ENCODE measurements at regions not wholly inside any gene's neighbourhood (a gene's known extent, or its start where the extent isn't known, plus 50 kb on each side); places are given as distances from the start of the nearest gene placed in this dataset.

DNA sequence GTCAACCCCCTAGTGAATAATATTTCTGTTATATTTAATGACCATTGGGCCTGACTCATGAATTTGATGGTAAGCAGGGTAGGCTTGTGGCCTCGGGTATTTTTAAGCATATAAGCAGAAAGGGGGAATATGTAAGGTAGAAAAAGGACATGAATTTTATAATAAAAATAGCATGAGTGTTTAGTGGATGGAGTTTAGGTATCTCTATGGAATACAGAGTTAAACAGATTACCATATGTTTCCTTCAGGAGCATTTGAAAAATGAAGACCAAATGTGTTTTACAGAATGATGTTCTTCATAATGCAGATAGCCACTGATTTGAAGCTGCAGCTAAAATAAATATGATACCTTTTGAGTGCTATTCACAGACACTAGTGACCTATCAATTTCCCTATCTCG, 191.7 kb upstream of the TSHZ2 start:
- Mint-ChIP-seq H3K4me1 (no peaks in the 10 kb centered on the region), H3K27me3 (no peaks in the 10 kb centered on the region), H3K4me3 (no peak overlapping the region), H3K9me3 (no peaks in the 10 kb centered on the region), H3K27ac (no peak overlapping the region), H3K36me3 (ENCODE audit: low read depth) (no peaks in the 10 kb centered on the region)
- CTCF ChIA-PET = no interaction called here
- POLR2A ChIA-PET = no interaction called here
- DNase-seq = no peak

DNA sequence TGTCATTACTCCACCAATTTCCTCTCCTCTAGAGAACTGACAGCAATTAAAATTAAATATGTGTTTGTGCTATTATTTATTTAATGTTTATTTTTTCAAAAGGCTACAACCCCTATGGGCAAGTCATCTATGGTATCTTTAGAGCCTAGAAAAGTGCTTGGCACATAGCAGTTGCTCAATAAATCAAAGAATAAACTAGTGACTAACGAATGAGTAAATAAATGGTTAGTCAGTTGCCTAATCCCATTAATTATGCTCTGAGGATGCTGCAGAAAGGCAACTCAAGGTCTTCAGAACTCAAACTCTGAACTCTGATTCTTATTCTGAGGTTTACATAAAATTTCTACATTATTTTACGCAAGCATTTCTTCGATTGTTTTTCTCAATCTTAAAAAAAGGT, 193.0 kb upstream of the TSHZ2 start:
- no peak for DNase-seq
- Mint-ChIP-seq H3K4me1 (no peaks in the 10 kb centered on the region), H3K9me3 (no peaks in the 10 kb centered on the region), H3K27me3 (no peaks in the 10 kb centered on the region), H3K4me3 (no peak overlapping the region), H3K27ac (no peak overlapping the region), H3K36me3 (ENCODE audit: low read depth) (no peaks in the 10 kb centered on the region)
- ChIA-PET POLR2A (no interaction called here), CTCF (no interaction called here)

DNA sequence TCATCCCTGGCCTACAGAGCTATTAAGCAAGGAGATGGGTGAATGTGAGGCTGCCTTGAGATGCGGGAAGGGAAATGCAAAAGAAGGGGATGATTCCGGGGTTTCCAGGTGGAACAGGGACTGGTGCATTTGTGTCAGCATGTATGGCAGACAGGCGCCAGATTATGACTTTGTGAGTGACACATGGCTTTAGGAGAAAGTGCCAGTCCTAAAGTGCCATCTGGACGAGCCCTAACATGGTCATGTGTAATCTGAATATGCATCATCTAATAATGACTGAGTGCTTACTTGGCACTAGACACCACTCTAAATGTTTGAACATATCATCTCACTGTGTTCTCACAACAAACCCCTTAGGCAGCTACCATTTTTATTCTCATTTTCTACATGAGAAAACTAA, 195.0 kb upstream of the TSHZ2 start:
- no peak overlapping the region for H3K27ac Mint-ChIP-seq
- DNase-seq = no peak
- no peaks in the 10 kb centered on the region for H3K27me3 Mint-ChIP-seq
- H3K36me3 Mint-ChIP-seq (ENCODE audit: low read depth) = no peaks in the 10 kb centered on the region
- POLR2A ChIA-PET = no interaction called here
- H3K4me3 Mint-ChIP-seq = no peak overlapping the region
- H3K9me3 Mint-ChIP-seq = no peaks in the 10 kb centered on the region
- no peaks in the 10 kb centered on the region for H3K4me1 Mint-ChIP-seq
- CTCF ChIA-PET = no interaction called here

GRCh38 chr20:52775786-52776185, 196.4 kb upstream of the TSHZ2 start:
- H3K27ac Mint-ChIP-seq = no peak overlapping the region
- H3K4me3 Mint-ChIP-seq = no peak overlapping the region
- H3K36me3 Mint-ChIP-seq (ENCODE audit: low read depth) = no peaks in the 10 kb centered on the region
- POLR2A ChIA-PET = no interaction called here
- CTCF ChIA-PET = no interaction called here
- no peaks in the 10 kb centered on the region for H3K9me3 Mint-ChIP-seq
- no peaks in the 10 kb centered on the region for H3K27me3 Mint-ChIP-seq
- no peaks in the 10 kb centered on the region for H3K4me1 Mint-ChIP-seq
- DNase-seq = no peak

DNA sequence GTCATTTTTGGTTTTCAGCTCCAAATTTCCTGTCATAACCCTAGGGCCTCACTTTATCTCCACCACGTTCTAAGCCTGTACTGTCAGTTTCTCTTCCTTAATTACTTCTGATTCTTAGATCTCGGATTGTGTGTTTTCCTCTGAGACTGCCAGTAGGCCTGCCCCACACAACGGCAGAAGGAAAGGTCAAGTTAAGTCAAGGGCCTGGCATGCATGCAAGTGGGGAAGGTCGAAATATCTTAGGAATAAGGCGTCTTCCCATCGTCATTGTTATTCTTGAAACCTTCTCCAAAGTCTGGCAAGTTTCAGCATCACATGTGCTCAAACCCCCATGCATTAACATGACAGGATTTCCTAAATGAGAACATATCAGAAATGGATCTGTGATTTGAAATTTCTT, 203.5 kb upstream of the TSHZ2 start:
- Mint-ChIP-seq H3K9me3 (no peaks in the 10 kb centered on the region), H3K27ac (no peak overlapping the region), H3K4me3 (no peak overlapping the region), H3K27me3 (no peaks in the 10 kb centered on the region), H3K36me3 (ENCODE audit: low read depth) (no peaks in the 10 kb centered on the region), H3K4me1 (no peaks in the 10 kb centered on the region)
- DNase-seq = no peak
- CTCF ChIA-PET = no interaction called here
- POLR2A ChIA-PET = no interaction called here

DNA sequence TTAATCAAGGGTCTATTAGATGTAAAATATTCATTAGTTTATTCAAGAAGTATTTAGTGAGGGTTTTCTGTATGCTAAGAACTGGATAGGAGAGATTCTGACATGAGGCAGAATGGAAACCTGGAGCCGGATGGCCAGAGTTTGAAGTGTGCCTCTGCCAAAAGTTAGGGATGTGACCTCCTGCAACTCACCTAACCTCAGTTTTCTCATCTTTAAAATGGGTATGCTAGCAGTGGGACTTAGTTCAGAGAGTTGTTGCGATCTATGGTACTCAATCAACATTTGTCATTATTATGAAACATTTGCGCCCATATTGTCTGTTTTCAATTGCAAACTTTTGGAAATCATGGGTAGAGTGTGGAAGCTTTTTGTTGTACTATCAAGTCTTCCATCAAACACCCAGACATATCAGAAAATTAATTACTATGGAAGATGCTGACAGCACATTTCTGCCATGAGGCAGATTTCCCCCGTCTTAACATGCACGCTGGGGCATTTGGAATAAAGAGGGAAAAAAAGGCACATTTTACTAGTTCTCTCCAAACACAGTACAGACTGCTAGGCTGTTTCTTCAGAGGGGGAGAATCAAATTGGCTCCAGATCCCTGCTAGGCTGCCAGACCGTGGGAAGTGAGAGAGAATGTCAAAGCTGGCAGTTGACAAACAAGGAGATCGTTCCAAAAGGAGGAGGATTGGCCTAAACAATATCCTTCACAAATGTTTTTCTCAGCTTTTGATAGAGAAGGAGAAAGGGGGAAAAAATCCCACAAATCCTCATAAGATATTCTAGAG, 205.3 kb upstream of the TSHZ2 start:
- POLR2A ChIA-PET = no interaction called here
- no peak overlapping the region for H3K4me3 Mint-ChIP-seq

GRCh38 chr20:52763321-52763853, 208.8 kb upstream of the TSHZ2 start:
- no peaks in the 10 kb centered on the region for H3K27me3 Mint-ChIP-seq
- no peak for DNase-seq
- H3K4me1 Mint-ChIP-seq = no peaks in the 10 kb centered on the region
- ChIA-PET CTCF (no interaction called here), POLR2A (no interaction called here)
- no peaks in the 10 kb centered on the region for H3K36me3 Mint-ChIP-seq (ENCODE audit: low read depth)
- H3K9me3 Mint-ChIP-seq = no peaks in the 10 kb centered on the region
- no peak overlapping the region for H3K4me3 Mint-ChIP-seq
- H3K27ac Mint-ChIP-seq = no peak overlapping the region

More for the DNA sequence above, 205.3 kb upstream of the TSHZ2 start:
- Mint-ChIP-seq H3K36me3 (ENCODE audit: low read depth) (no peaks in the 10 kb centered on the region), H3K27me3 (no peaks in the 10 kb centered on the region), H3K4me1 (no peaks in the 10 kb centered on the region), H3K9me3 (no peaks in the 10 kb centered on the region), H3K27ac (no peak overlapping the region)
- CTCF ChIA-PET = no interaction called here
- no peak for DNase-seq

- ChIA-PET CTCF (no interaction called here), POLR2A (no interaction called here)
- Mint-ChIP-seq H3K9me3 (no peaks in the 10 kb centered on the region), H3K27me3 (no peaks in the 10 kb centered on the region), H3K27ac (no peak overlapping the region), H3K36me3 (ENCODE audit: low read depth) (no peaks in the 10 kb centered on the region), H3K4me1 (no peaks in the 10 kb centered on the region), H3K4me3 (no peak overlapping the region)
- DNase-seq = no peak
Measured at GRCh38 chr20:52761867-52762266, 210.3 kb upstream of the TSHZ2 start.

DNA sequence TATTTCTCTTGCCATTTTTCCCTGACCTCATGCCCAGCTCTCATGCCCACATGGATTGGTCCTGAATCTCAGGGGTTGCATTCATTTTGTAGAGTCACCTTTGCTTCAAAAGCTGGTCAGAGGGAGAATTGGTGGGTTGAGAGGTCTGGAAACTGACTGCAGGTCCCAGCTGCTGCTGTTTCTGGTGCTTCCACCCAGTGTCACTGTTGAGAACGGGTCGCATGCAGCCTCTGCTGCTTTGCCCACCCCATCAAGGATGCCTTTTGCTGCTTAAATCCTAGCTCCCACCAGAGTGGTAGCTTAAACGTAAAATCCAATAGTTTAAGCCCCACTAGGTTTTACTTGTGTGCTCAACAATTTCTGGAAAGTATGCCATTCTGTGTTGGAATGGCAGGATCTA, 211.4 kb upstream of the TSHZ2 start:
- no peak for DNase-seq
- no peaks in the 10 kb centered on the region for H3K27me3 Mint-ChIP-seq
- H3K4me1 Mint-ChIP-seq = no peaks in the 10 kb centered on the region
- CTCF ChIA-PET = no interaction called here
- H3K4me3 Mint-ChIP-seq = no peak overlapping the region
- POLR2A ChIA-PET = no interaction called here
- H3K27ac Mint-ChIP-seq = no peak overlapping the region
- no peaks in the 10 kb centered on the region for H3K9me3 Mint-ChIP-seq
- H3K36me3 Mint-ChIP-seq (ENCODE audit: low read depth) = no peaks in the 10 kb centered on the region

DNA sequence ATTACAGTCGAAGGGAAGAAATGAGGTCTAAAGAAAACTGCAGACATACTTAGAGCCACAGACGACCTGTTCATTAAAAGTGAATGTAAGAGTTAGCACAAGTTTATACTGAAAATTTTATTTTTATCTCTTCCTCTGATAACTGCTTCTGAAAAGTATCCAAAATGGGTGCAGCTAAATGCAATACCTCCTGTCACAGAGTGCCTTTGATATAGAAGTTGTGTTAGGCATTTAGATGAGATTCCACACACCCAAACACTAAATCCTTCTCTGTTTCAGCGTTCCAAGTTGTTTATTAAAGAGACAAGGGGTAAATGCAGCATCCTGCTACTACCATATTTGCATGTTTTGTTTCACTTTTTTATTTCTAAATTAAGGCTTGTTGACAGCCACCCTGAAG, 214.7 kb upstream of the TSHZ2 start:
- no peaks in the 10 kb centered on the region for H3K36me3 Mint-ChIP-seq (ENCODE audit: low read depth)

DNA sequence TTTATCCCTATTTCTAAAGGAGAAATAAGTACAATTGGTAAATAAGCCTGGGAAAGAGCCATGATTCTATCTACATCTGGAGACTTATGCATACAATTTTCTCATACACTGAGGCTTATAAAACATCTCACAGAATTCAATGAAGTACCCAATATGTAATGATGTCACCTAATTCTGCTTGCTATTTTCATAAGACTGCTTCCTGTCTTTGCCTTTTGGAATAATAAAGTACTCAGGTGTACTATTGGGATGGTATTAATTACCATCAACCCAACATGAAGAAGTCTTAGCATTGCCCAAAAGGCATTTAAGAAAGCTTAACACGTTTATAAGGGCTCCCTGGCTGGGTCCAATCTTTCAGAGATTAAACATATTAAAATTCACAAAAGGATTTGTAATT, 216.4 kb upstream of the TSHZ2 start:
- CTCF ChIA-PET = no interaction called here
- no peak overlapping the region for H3K27ac Mint-ChIP-seq
- POLR2A ChIA-PET = no interaction called here
- H3K9me3 Mint-ChIP-seq = peaks cover 2% of the 10 kb centered on the region
- DNase-seq = no peak
- H3K27me3 Mint-ChIP-seq = no peaks in the 10 kb centered on the region
- H3K4me3 Mint-ChIP-seq = no peak overlapping the region
- no peaks in the 10 kb centered on the region for H3K36me3 Mint-ChIP-seq (ENCODE audit: low read depth)
- no peaks in the 10 kb centered on the region for H3K4me1 Mint-ChIP-seq

More for the DNA sequence above, 214.7 kb upstream of the TSHZ2 start:
- Mint-ChIP-seq H3K4me1 (no peaks in the 10 kb centered on the region), H3K27ac (no peak overlapping the region), H3K4me3 (no peak overlapping the region), H3K27me3 (no peaks in the 10 kb centered on the region), H3K9me3 (peaks cover 2% of the 10 kb centered on the region)
- CTCF ChIA-PET = no interaction called here
- POLR2A ChIA-PET = no interaction called here
- DNase-seq = no peak

- Mint-ChIP-seq H3K36me3 (ENCODE audit: low read depth) (no peaks in the 10 kb centered on the region), H3K27me3 (no peaks in the 10 kb centered on the region), H3K27ac (no peak overlapping the region), H3K9me3 (peaks cover 2% of the 10 kb centered on the region), H3K4me3 (no peak overlapping the region), H3K4me1 (no peaks in the 10 kb centered on the region)
- ChIA-PET CTCF (no interaction called here), POLR2A (no interaction called here)
- DNase-seq = no peak
Measured at GRCh38 chr20:52754366-52754765, 217.8 kb upstream of the TSHZ2 start.

DNA sequence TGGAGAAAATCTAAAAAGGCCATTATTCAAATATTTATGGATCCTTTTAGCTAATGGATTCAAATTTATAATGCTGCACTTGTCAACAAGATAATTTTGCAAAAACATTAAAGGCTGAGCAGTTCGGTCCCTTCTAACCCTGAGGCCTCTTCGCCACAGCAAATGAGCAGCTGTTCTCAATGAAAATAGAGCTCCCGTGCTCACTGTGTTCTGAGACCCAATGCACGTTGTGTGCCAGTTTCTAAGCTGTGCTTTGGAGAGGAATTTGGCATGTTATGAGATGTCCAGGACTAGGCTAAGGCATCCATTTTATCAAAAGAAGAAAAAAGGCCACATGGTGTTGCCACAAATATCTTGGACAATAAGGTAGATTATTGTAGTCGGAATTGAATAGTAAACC, 220.1 kb upstream of the TSHZ2 start:
- POLR2A ChIA-PET = no interaction called here
- Mint-ChIP-seq H3K27ac (no peak overlapping the region), H3K36me3 (ENCODE audit: low read depth) (no peaks in the 10 kb centered on the region), H3K27me3 (no peaks in the 10 kb centered on the region), H3K9me3 (peaks cover 2% of the 10 kb centered on the region), H3K4me3 (no peak overlapping the region), H3K4me1 (no peaks in the 10 kb centered on the region)
- CTCF ChIA-PET = no interaction called here
- DNase-seq = no peak

GRCh38 chr20:52751571-52751970, 220.6 kb upstream of the TSHZ2 start:
- no peaks in the 10 kb centered on the region for H3K4me1 Mint-ChIP-seq
- no peaks in the 10 kb centered on the region for H3K27me3 Mint-ChIP-seq
- no peak overlapping the region for H3K4me3 Mint-ChIP-seq
- DNase-seq = no peak
- H3K36me3 Mint-ChIP-seq (ENCODE audit: low read depth) = no peaks in the 10 kb centered on the region
- ChIA-PET CTCF (no interaction called here), POLR2A (no interaction called here)
- peaks cover 2% of the 10 kb centered on the region for H3K9me3 Mint-ChIP-seq
- H3K27ac Mint-ChIP-seq = no peak overlapping the region
